ENCODE measurements at regions not wholly inside any gene's neighbourhood (a gene's known extent, or its start where the extent isn't known, plus 50 kb on each side); places are given as distances from the start of the nearest gene placed in this dataset.
"Not testable (repeated sequence)": the region's sequence is repeated elsewhere in the genome, so short reads cannot be mapped to it uniquely, and the experiment has no call there.

GRCh38 chr11:27241311-27242122 lies 121.5 kb downstream of the CCDC34 start:
- DNase-seq = no peak

GRCh38 chr11:27239305-27239942 lies 123.6 kb downstream of the CCDC34 start:
- no peak for DNase-seq

GRCh38 chr11:27238811-27239210 lies 124.2 kb downstream of the CCDC34 start:
- no peak for DNase-seq

- DNase-seq = no peak
These were observed 125.4 kb downstream of the CCDC34 start for GRCh38 chr11:27237643-27238042.

GRCh38 chr11:27234961-27235360 lies 128.1 kb downstream of the CCDC34 start:
- DNase-seq = no peak

GRCh38 chr11:27234043-27234668 lies 128.9 kb downstream of the CCDC34 start:
- peak; percentile 70 for DNase-seq

GRCh38 chr11:27233654-27234042 lies 129.4 kb downstream of the CCDC34 start:
- no peak for DNase-seq

GRCh38 chr11:27231530-27231929 lies 131.5 kb downstream of the CCDC34 start:
- DNase-seq = no peak

- DNase-seq = no peak
These were observed 132.8 kb downstream of the CCDC34 start for GRCh38 chr11:27230192-27230572.

GRCh38 chr11:27229511-27230191 lies 133.4 kb downstream of the CCDC34 start:
- DNase-seq = no peak

- no peak for DNase-seq
These were observed 134.1 kb downstream of the CCDC34 start for GRCh38 chr11:27228906-27229290.

- DNase-seq = no peak
These were observed 134.6 kb downstream of the CCDC34 start for GRCh38 chr11:27228232-27228905.

GRCh38 chr11:27227736-27228135 lies 135.3 kb downstream of the CCDC34 start:
- DNase-seq = no peak

GRCh38 chr11:27219487-27220039 lies 143.5 kb downstream of the CCDC34 start:
- not testable (repeated sequence) for DNase-seq

GRCh38 chr11:27218421-27219038 lies 144.5 kb downstream of the CCDC34 start:
- peak; percentile 52 for DNase-seq

- no peak for DNase-seq
These were observed 145.0 kb downstream of the CCDC34 start for GRCh38 chr11:27217948-27218420.

- no peak for DNase-seq
These were observed 145.5 kb downstream of the CCDC34 start for GRCh38 chr11:27217496-27217895.

GRCh38 chr11:27216270-27217149 lies 146.5 kb downstream of the CCDC34 start:
- no peak for DNase-seq

GRCh38 chr11:27215471-27216269 lies 147.3 kb downstream of the CCDC34 start:
- no peak for DNase-seq

- no peak for DNase-seq
These were observed 148.3 kb downstream of the CCDC34 start for GRCh38 chr11:27214713-27215112.

All from T1000 (cell line).